Choroid plexus epithelial cell (primary cell): ENCODE measurements at regions not wholly inside any gene's neighbourhood (a gene's known extent, or its start where the extent isn't known, plus 50 kb on each side); places are given as distances from the start of the nearest gene placed in this dataset.
"Not testable (repeated sequence)": the region's sequence is repeated elsewhere in the genome, so short reads cannot be mapped to it uniquely, and the experiment has no call there.

ENCODE experiments used
- DNase-seq: peaks from one replicate; pipeline ENCODE4 v3.0.0-alpha.2; 2010; ENCODE audit warnings: low read depth
- H3K4me3 ChIP-seq: 2 replicates; pipeline ENCODE4 v1.5.1; 2011; ENCODE audit warnings: low read depth, mild to moderate bottlenecking, control low read depth, low read length, moderate library complexity
- TF ChIP-seq, protein P1 (sequence below): conservative IDR thresholded peaks from 2 replicates; pipeline ENCODE4 v1.5.1; 2011; ENCODE audit warnings: low read depth, mild to moderate bottlenecking, control low read depth, inconsistent platforms, low read length, moderate library complexity

DNA sequence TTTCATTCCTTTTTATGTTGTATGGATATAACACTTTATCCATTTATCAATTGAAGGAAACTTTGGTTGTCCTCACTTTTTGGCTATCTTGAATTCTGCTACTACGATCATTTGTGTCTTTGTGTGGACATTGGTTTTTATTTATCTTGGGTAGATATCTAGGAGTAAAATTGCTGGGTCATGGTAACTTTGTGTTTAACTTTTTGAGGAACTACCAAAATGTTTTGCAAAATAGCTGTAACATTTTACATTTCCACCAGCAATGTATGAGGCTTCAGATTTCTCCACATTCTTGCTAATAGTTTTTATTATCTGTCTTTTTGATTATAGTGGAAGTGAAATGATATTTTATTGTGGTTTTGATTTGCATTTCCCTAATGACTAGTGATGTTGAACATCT is 55.6 kb downstream of the TLNRD1 start:
- TF ChIP-seq, protein P1, sequence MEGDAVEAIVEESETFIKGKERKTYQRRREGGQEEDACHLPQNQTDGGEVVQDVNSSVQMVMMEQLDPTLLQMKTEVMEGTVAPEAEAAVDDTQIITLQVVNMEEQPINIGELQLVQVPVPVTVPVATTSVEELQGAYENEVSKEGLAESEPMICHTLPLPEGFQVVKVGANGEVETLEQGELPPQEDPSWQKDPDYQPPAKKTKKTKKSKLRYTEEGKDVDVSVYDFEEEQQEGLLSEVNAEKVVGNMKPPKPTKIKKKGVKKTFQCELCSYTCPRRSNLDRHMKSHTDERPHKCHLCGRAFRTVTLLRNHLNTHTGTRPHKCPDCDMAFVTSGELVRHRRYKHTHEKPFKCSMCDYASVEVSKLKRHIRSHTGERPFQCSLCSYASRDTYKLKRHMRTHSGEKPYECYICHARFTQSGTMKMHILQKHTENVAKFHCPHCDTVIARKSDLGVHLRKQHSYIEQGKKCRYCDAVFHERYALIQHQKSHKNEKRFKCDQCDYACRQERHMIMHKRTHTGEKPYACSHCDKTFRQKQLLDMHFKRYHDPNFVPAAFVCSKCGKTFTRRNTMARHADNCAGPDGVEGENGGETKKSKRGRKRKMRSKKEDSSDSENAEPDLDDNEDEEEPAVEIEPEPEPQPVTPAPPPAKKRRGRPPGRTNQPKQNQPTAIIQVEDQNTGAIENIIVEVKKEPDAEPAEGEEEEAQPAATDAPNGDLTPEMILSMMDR, result no peak
- H3K4me3 ChIP-seq, result no peak overlapping the region
- DNase-seq, result no peak

DNA sequence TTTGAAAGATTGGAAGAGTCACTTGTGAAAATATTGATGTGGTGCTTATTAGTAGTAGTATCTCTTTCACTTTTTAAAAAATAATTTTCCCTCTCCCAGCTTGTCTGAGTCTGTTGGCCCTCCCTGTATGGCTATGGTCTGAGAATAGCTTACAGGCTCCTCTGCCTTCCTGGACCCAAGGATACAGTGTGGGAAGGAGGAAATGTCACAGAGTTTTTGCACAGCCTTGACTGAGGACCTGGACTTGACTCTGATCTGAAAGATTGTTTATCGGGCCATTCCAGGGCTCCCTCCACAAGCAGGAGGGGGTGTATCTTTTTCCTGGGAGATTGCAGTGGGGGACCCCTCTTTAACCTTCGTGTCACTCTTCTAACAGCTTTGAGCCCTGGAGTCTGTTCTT is 59.7 kb downstream of the TLNRD1 start:
- H3K4me3 ChIP-seq, result no peak overlapping the region
- DNase-seq, result no peak
- TF ChIP-seq, protein P1, result no peak

DNA sequence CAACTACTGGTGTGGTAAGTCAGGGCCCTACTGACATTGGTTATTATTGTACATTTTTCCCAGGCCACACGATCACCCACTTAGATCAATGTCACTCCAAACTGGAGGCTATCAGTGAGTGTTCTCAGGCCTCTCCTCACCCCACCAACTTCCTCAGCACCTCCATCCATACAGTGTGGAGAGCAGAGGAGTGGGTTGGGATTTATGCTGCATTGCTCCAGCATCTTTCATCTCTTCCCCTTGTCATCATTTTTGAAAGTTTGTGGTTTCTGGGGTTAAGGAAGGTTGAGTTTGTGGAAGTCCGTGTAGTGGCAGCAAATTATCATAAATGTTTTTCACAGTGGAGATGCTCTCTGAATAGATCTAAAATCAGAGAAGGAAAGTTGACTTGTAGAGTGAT is 60.2 kb downstream of the TLNRD1 start:
- TF ChIP-seq, protein P1, result no peak
- no peak for DNase-seq
- H3K4me3 ChIP-seq, result no peak overlapping the region

DNA sequence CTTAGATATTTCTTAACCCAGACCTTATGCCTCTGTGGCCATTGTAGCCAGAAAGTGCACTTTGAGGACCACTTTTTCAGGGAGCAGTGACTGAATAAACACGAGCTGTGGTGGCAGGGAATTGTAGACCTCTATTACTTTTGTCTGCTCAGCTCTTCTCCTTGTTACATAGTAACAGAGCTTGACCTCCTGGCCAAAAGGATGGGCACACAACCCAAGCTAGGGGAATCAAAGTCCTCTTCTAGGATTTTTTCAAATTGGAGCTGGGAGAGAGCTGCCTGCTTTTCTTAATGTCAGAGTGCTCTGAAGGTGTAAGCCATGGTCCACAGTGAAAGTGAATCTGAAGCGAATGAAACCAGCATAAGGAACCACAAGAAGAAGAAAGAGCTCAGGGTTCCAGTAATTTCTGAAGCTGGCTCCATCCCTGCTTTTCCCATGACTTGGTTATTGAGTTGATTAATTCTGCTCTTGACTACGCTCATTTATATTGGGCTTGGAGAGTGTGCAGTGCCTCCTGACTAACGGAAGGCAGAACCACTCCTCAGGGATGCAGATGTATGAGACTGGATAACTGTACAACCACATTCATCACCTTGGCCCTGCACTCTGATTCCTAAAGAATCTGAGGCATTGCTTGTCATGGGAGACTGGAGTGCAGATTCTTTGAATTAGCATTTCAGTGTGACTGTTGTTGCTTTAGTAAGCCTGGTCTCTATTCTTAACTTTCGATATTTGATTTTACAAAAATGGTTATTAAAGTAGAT is 60.9 kb downstream of the TLNRD1 start:
- TF ChIP-seq, protein P1, result no peak
- peak; percentile 25 for DNase-seq
- H3K4me3 ChIP-seq, result no peak overlapping the region

DNA sequence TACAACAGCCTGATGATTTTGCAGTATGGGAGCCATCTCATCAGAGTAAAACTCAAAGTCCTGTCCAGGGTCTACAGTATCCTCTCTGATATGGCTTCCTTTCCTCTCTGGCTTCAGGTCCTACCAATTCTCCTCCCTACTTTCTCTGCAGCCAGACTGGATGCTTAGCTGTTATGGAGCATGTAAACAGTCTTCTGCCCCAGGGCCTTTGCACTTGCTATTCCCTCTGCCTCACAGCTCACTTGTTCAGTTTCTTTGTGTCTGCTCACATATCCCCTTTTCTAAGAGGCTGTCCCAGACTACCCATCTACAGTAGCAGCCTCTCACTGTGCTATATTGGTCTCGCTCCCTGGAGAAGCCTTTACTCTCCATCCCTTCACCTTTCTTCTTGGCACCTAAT is 62.2 kb downstream of the TLNRD1 start:
- TF ChIP-seq, protein P1, result no peak
- no peak for DNase-seq
- H3K4me3 ChIP-seq, result no peak overlapping the region

DNA sequence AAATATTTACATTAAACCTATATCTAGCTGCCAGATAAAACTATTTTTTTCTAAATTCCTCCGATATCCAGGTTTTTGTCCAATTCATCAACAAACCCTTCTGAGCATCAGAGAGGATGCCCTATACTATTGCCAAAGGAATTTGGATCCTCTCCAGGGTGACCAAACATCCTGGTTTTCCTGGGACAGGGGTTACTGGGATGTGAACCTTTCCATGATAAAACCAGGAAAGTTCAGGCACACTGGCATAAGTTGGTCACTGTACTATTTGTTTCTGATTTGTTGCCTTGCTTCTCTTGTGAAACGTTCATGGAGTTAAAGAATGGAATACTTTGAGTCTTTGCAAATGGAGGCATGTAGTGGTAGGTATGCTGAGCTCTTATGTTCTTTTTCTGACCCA is 63.5 kb downstream of the TLNRD1 start:
- no peak for DNase-seq
- no peak overlapping the region for H3K4me3 ChIP-seq
- TF ChIP-seq, protein P1, result no peak

DNA sequence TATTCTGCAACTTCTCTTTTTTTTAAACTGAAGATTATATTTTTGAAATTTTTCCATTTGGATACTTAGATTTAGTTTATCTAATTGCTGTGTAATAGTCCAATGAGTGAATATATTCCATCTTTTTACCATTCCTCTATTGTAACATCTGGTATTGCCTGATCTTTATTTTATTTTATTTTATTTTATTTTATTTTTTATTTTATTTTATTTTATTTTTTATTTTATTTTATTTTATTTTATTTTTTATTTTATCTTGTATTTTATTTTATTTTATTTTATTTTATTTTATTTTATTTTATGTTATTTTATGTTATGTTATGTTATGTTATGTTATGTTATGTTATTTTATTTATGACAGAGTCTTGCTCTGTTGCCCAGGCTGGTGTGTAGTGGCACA is 66.5 kb upstream of the CFAP161 start:
- H3K4me3 ChIP-seq, DNase-seq: not testable (repeated sequence)
